ENCODE measurements at regions not wholly inside any gene's neighbourhood (a gene's known extent, or its start where the extent isn't known, plus 50 kb on each side); places are given as distances from the start of the nearest gene placed in this dataset.

DNA sequence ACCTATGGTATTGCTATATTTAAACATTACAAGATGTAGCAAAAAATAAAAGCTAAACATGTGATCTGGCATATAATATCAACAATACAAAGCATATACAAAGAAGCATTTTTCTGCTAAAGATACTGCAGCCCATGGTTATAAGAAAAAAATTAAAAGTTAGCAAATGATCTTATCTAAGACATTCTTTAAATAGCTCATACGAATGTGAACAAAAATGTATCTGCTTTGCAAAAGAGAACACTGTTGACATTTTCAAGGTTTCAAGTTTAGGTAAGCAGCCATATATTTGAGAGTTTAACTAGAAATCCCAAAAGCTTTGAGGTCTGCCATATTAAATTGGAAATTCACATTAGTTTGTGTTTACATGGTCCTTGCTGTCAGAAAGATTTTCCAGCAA, 301.0 kb upstream of the SLC39A10 start:
- TF ChIP-seq ZNF629 (tag by site-specific recombination; IDR thresholded peaks at IDR 0.05) (no peak), ZNF791 (tag by site-specific recombination; IDR thresholded peaks at IDR 0.05) (no peak), ZNF114 (tag by site-specific recombination; IDR thresholded peaks at IDR 0.05) (no peak), ZNF433 (tag by site-specific recombination; IDR thresholded peaks at IDR 0.05; ENCODE audit: low read depth) (no peak)
